Liver (tissue), 8 donors: ENCODE measurements at regions not wholly inside any gene's neighbourhood (a gene's known extent, or its start where the extent isn't known, plus 50 kb on each side); places are given as distances from the start of the nearest gene placed in this dataset.

ENCODE experiments used
- DNase-seq: peaks from one replicate; pipeline ENCODE4 v3.0.0-alpha.2; 2017; ENCODE audit warnings: low spot score
- H3K27ac ChIP-seq, 2 donors: one replicate each; pipeline ENCODE4 v1.7.0; 2013; ENCODE audit warnings: inconsistent platforms in 2 of 2, low read length in 2 of 2, control low read depth in 1 of 2, low read depth in 1 of 2, mild to moderate bottlenecking in 1 of 2
- H3K27me3 ChIP-seq, 4 donors: one replicate each; pipeline versions ENCODE4 v1.6.1 to v1.7.0; 2013; ENCODE audit warnings: low read length in 3 of 4, inconsistent platforms in 1 of 4, mild to moderate bottlenecking in 1 of 4, moderate library complexity in 1 of 4; ENCODE audit not compliant: control insufficient read depth in 4 of 4, insufficient read depth in 4 of 4
- H3K36me3 ChIP-seq, 4 donors: one replicate each; pipeline versions ENCODE4 v1.6.1 to v1.7.0; 2013; ENCODE audit warnings: low read length in 3 of 4, mild to moderate bottlenecking in 3 of 4, low read depth in 1 of 4, moderate library complexity in 1 of 4; ENCODE audit not compliant: control insufficient read depth in 4 of 4, insufficient read depth in 3 of 4
- H3K4me1 ChIP-seq, 4 donors: one replicate each; pipeline versions ENCODE4 v1.6.1 to v1.7.0; 2013; ENCODE audit warnings: low read length in 3 of 4, mild to moderate bottlenecking in 3 of 4, moderate library complexity in 1 of 4; ENCODE audit not compliant: control insufficient read depth in 4 of 4, insufficient read depth in 4 of 4
- H3K4me3 ChIP-seq, 3 donors: one replicate each; pipeline versions ENCODE4 v1.6.1 to v1.7.0; 2013; ENCODE audit warnings: low read length in 3 of 3, control low read depth in 1 of 3, low read depth in 1 of 3, mild to moderate bottlenecking in 1 of 3
- H3K9ac ChIP-seq, 2 donors: one replicate each; pipeline ENCODE4 v1.7.0; 2013; ENCODE audit warnings: low read length in 2 of 2, mild to moderate bottlenecking in 2 of 2, moderate library complexity in 2 of 2, control low read depth in 1 of 2, low read depth in 1 of 2
- H3K9me3 ChIP-seq, 4 donors: one replicate each; pipeline versions ENCODE4 v1.6.1 to v1.7.0; 2013; ENCODE audit warnings: low read length in 3 of 4; ENCODE audit not compliant: control insufficient read depth in 4 of 4
- EGR1 ChIP-seq, 2 donors: IDR thresholded peaks; 2 replicates each; pipeline ENCODE4 v1.6.1; 2016 to 2018; ENCODE audit warnings: antibody characterized with exemption in 2 of 2, low read depth in 2 of 2
- FOXA1 ChIP-seq: IDR thresholded peaks from 2 replicates; pipeline ENCODE4 v1.6.1; 2016; ENCODE audit warnings: antibody characterized with exemption
- GABPA ChIP-seq, 2 donors: IDR thresholded peaks in 1 of 2; conservative IDR thresholded peaks in 1 of 2; 2 replicates each; pipeline ENCODE4 v1.6.1; 2016; ENCODE audit warnings: antibody characterized with exemption in 2 of 2, mild to moderate bottlenecking in 1 of 2, moderate library complexity in 1 of 2
- HNF4A ChIP-seq, 2 donors: conservative IDR thresholded peaks; 2 replicates each; pipeline ENCODE4 v1.6.1; 2016; ENCODE audit warnings: antibody characterized with exemption in 2 of 2, mild to moderate bottlenecking in 2 of 2
- HNF4G ChIP-seq: IDR thresholded peaks from 2 replicates; pipeline ENCODE4 v1.6.1; 2016; ENCODE audit warnings: antibody characterized with exemption
- JUND ChIP-seq, 2 donors: IDR thresholded peaks; 2 replicates each; pipeline ENCODE4 v1.6.1; 2016; ENCODE audit warnings: antibody characterized with exemption in 2 of 2
- NR2F2 ChIP-seq: IDR thresholded peaks from 2 replicates; pipeline ENCODE4 v1.6.1; 2016; ENCODE audit warnings: antibody characterized with exemption
- RAD21 ChIP-seq, 2 donors: IDR thresholded peaks; 2 replicates each; pipeline ENCODE4 v1.6.1; 2016; ENCODE audit warnings: antibody characterized with exemption in 2 of 2, mild to moderate bottlenecking in 2 of 2
- RXRA ChIP-seq, 2 donors: IDR thresholded peaks; 2 replicates each; pipeline ENCODE4 v1.6.1; 2017 to 2018; ENCODE audit warnings: antibody characterized with exemption in 2 of 2, mild to moderate bottlenecking in 1 of 2
- SP1 ChIP-seq: IDR thresholded peaks from 2 replicates; pipeline ENCODE4 v1.6.1; 2018; ENCODE audit warnings: antibody characterized with exemption, mild to moderate bottlenecking
- TAF1 ChIP-seq: conservative IDR thresholded peaks from 2 replicates; pipeline ENCODE4 v1.6.1; 2016; ENCODE audit warnings: antibody characterized with exemption, mild to moderate bottlenecking
- YY1 ChIP-seq: IDR thresholded peaks from 2 replicates; pipeline ENCODE4 v1.6.1; 2016; ENCODE audit warnings: antibody characterized with exemption, mild to moderate bottlenecking
- WGBS: extraction: QIAGEN DNeasy Blood & Tissue Kit; methylation state at CpG from one replicate; pipeline ENCODE4 v1.1.7; 2013; 5-methylcytosine and 5-hydroxymethylcytosine counted together
- TF ChIP-seq, protein P1 (sequence below): IDR thresholded peaks from 2 replicates; pipeline ENCODE4 v1.6.1; 2016; ENCODE audit warnings: antibody characterized with exemption
- TF ChIP-seq, protein P2 (sequence below): fragments of 150-350 bp; IDR thresholded peaks from 2 replicates; pipeline ENCODE4 v1.5.1; 2017; ENCODE audit warnings: improper control_type of control experiment, low read depth, low read length; ENCODE audit not compliant: missing input control
- TF ChIP-seq, protein P3 (sequence below): IDR thresholded peaks from 2 replicates; pipeline ENCODE4 v1.6.1; 2016; ENCODE audit warnings: antibody characterized with exemption, mild to moderate bottlenecking
- TF ChIP-seq, protein P4 (sequence below): IDR thresholded peaks from 2 replicates; pipeline ENCODE4 v1.6.1; 2016; ENCODE audit warnings: antibody characterized with exemption
- TF ChIP-seq, protein P5 (sequence below): IDR thresholded peaks from 2 replicates; pipeline ENCODE4 v1.6.1; 2016; ENCODE audit warnings: antibody characterized with exemption
- donor health status: healthy.
- donor health status: healthy.
- donor health status: healthy.
- donor health status: healthy.
- donor health status: healthy.

DNA sequence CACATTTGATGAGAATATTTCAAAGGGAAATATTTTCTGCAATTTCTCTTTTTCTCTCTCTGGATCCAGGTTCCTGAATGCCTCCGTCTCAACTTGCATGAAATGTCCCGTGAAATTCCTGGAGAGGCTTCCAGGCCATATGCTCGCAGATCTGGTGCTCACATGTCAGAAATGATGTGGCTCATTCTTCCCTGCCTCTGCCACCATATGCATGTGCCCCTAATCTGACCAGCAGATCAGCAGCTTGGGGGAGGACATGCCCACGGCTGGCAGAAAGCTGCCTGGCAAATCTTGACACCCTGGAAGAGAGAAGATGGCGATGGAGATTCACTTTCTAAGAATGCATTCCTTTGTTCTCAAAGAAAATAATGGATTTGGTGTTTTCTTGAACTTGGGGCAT lies 490.7 kb downstream of the RPS24 start:
- Histone ChIP-seq H3K9me3 (no peaks in the 10 kb centered on the region), H3K36me3 (no peaks in the 10 kb centered on the region), H3K4me1 (peaks cover 0 to 10% (median 8%) of the 10 kb centered on the region in 4 donors), H3K27ac (no peak overlapping the region), H3K4me3 (no peak overlapping the region), H3K9ac (no peak overlapping the region), H3K27me3 (peaks cover 0 to 5% (median 0%) of the 10 kb centered on the region in 4 donors)
- no peak for DNase-seq
- no peak for TF ChIP-seq TAF1
- WGBS = 93% methylated on average over 5 of the region's 5 CpGs

DNA sequence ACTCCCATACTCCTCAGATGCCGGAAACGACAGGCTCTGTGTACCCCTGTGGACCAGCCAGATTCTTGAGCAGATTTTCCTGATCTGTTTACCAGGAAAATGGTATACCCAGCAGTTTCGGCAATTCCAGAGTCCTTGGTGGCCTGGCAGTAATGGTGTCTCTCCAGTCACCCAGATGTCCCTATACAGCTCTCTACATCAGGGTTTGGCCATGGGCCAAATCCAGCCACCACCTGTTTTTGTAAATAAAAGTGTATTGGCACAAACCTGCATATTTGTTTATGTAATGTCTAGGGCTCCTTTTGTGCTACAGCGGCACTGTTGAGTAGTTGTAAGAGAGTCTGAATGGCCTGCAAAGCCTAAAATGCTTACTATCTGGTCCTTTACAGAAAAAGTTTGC lies 491.3 kb downstream of the RPS24 start:
- H3K27ac ChIP-seq = no peak overlapping the region
- no peaks in the 10 kb centered on the region for H3K36me3 ChIP-seq
- H3K9me3 ChIP-seq = no peaks in the 10 kb centered on the region
- 93% methylated on average over 4 of the region's 4 CpGs for WGBS
- H3K9ac ChIP-seq = no peak overlapping the region
- H3K4me3 ChIP-seq = no peak overlapping the region
- no peak for DNase-seq
- H3K27me3 ChIP-seq = peaks cover 0 to 5% (median 0%) of the 10 kb centered on the region in 4 donors
- peaks cover 0 to 13% (median 10%) of the 10 kb centered on the region in 4 donors for H3K4me1 ChIP-seq
- TF ChIP-seq, protein P1, sequence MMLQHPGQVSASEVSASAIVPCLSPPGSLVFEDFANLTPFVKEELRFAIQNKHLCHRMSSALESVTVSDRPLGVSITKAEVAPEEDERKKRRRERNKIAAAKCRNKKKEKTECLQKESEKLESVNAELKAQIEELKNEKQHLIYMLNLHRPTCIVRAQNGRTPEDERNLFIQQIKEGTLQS = no peak
- no peak for TF ChIP-seq FOXA1
- TF ChIP-seq JUND (IDR thresholded peaks at IDR 0.05) = no peak
- no peak for TF ChIP-seq RXRA (IDR thresholded peaks at IDR 0.05)
- no peak for TF ChIP-seq GABPA (IDR thresholded peaks at IDR 0.05 in 1 of 2, conservative IDR thresholded peaks at IDR 0.05 in 1 of 2)
- no peak for TF ChIP-seq RAD21 (IDR thresholded peaks at IDR 0.05)
- no peak for TF ChIP-seq YY1

DNA sequence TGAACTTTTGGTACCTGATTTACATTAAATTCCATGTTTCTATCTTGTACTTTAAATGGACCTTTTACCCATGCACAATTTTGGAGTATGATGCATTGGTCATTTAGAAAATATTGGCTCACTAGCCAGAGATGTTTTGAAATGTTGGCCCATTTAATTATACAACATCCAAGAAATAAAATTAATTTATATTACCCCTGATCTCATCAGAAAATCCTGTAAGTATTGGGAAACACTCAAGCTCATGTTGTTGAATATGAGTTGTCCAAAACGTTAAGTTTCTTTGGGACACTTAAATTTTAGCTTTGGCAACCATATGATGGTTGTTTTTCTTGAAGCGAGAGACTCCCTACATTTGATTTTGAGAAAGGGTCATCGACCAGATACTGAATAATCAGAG lies 492.7 kb downstream of the RPS24 start:
- 93% methylated on average over 3 of the region's 3 CpGs for WGBS
- peaks cover 0 to 7% (median 0%) of the 10 kb centered on the region in 4 donors for H3K27me3 ChIP-seq
- no peaks in the 10 kb centered on the region for H3K36me3 ChIP-seq
- DNase-seq = no peak
- no peaks in the 10 kb centered on the region for H3K9me3 ChIP-seq
- H3K4me1 ChIP-seq = peaks cover 0 to 13% (median 10%) of the 10 kb centered on the region in 4 donors
- H3K4me3 ChIP-seq = no peak overlapping the region
- no peak overlapping the region for H3K9ac ChIP-seq
- no peak overlapping the region for H3K27ac ChIP-seq
- TF ChIP-seq, protein P2, sequence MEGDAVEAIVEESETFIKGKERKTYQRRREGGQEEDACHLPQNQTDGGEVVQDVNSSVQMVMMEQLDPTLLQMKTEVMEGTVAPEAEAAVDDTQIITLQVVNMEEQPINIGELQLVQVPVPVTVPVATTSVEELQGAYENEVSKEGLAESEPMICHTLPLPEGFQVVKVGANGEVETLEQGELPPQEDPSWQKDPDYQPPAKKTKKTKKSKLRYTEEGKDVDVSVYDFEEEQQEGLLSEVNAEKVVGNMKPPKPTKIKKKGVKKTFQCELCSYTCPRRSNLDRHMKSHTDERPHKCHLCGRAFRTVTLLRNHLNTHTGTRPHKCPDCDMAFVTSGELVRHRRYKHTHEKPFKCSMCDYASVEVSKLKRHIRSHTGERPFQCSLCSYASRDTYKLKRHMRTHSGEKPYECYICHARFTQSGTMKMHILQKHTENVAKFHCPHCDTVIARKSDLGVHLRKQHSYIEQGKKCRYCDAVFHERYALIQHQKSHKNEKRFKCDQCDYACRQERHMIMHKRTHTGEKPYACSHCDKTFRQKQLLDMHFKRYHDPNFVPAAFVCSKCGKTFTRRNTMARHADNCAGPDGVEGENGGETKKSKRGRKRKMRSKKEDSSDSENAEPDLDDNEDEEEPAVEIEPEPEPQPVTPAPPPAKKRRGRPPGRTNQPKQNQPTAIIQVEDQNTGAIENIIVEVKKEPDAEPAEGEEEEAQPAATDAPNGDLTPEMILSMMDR = no peak
- TF ChIP-seq GABPA (IDR thresholded peaks at IDR 0.05 in 1 of 2, conservative IDR thresholded peaks at IDR 0.05 in 1 of 2) = no peak
- TF ChIP-seq SP1 = no peak
- TF ChIP-seq, protein P3, sequence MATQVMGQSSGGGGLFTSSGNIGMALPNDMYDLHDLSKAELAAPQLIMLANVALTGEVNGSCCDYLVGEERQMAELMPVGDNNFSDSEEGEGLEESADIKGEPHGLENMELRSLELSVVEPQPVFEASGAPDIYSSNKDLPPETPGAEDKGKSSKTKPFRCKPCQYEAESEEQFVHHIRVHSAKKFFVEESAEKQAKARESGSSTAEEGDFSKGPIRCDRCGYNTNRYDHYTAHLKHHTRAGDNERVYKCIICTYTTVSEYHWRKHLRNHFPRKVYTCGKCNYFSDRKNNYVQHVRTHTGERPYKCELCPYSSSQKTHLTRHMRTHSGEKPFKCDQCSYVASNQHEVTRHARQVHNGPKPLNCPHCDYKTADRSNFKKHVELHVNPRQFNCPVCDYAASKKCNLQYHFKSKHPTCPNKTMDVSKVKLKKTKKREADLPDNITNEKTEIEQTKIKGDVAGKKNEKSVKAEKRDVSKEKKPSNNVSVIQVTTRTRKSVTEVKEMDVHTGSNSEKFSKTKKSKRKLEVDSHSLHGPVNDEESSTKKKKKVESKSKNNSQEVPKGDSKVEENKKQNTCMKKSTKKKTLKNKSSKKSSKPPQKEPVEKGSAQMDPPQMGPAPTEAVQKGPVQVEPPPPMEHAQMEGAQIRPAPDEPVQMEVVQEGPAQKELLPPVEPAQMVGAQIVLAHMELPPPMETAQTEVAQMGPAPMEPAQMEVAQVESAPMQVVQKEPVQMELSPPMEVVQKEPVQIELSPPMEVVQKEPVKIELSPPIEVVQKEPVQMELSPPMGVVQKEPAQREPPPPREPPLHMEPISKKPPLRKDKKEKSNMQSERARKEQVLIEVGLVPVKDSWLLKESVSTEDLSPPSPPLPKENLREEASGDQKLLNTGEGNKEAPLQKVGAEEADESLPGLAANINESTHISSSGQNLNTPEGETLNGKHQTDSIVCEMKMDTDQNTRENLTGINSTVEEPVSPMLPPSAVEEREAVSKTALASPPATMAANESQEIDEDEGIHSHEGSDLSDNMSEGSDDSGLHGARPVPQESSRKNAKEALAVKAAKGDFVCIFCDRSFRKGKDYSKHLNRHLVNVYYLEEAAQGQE = no peak
- TF ChIP-seq, protein P4, sequence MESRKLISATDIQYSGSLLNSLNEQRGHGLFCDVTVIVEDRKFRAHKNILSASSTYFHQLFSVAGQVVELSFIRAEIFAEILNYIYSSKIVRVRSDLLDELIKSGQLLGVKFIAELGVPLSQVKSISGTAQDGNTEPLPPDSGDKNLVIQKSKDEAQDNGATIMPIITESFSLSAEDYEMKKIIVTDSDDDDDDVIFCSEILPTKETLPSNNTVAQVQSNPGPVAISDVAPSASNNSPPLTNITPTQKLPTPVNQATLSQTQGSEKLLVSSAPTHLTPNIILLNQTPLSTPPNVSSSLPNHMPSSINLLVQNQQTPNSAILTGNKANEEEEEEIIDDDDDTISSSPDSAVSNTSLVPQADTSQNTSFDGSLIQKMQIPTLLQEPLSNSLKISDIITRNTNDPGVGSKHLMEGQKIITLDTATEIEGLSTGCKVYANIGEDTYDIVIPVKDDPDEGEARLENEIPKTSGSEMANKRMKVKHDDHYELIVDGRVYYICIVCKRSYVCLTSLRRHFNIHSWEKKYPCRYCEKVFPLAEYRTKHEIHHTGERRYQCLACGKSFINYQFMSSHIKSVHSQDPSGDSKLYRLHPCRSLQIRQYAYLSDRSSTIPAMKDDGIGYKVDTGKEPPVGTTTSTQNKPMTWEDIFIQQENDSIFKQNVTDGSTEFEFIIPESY = no peak
- TF ChIP-seq, protein P5, sequence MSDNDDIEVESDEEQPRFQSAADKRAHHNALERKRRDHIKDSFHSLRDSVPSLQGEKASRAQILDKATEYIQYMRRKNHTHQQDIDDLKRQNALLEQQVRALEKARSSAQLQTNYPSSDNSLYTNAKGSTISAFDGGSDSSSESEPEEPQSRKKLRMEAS = no peak
- TF ChIP-seq HNF4A (conservative IDR thresholded peaks at IDR 0.05) = no peak
- no peak for TF ChIP-seq EGR1 (IDR thresholded peaks at IDR 0.05; ENCODE audit: low read depth in 2 of 2)
- TF ChIP-seq NR2F2 = no peak
- TF ChIP-seq RAD21 (IDR thresholded peaks at IDR 0.05) = no peak
- TF ChIP-seq, protein P1 = no peak
- no peak for TF ChIP-seq HNF4G
